Hematopoietic multipotent progenitor cell treated with erythropoietin and hydrocortisone succinate and interleukin-3 and kit ligand, for 4 days (in vitro differentiated cells): ENCODE measurements at regions not wholly inside any gene's neighbourhood (a gene's known extent, or its start where the extent isn't known, plus 50 kb on each side); places are given as distances from the start of the nearest gene placed in this dataset.
A peak's percentile ranks its signal among the peaks of the same experiment; 100 is the strongest.

Experiments
- DNase-seq: peaks from one replicate; pipeline ENCODE4 v3.0.0-alpha.2; 2015

DNA sequence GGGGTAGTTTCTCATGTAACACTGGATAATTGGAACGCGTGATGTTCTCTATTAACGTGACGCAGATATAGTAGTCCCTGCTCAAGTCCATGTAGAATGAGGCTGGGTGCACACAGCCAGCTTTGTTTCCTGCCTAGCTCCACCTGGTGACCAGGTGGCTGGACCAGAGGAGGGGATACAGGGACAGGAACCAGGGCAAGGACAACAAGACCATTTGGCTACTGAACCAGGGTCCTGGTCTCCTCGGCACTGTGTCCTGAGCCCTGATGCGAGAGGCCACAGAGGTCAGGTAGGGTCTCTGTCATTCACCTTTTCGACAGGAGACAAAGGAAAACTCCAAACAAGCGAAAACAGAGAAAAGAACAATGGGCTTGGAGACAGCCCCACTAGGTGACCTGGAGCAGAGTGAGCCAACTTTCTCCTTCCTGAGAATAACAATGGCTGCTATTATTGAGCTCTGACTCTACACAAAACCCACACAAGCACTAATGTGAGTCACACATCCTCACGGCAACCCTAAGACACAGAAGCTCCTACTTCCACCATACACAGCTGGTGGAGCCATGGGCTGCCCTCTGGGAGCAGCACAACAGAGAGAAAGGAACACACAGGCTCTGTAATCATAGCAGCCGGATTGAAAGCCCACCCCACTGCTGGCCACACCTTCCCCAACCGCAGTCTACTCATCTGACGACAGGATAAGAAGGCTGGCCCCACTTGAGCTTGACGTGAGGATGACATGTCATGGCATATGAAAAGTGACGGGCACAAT lies 67.3 kb upstream of the TEX51 start:
- no peak for DNase-seq

DNA sequence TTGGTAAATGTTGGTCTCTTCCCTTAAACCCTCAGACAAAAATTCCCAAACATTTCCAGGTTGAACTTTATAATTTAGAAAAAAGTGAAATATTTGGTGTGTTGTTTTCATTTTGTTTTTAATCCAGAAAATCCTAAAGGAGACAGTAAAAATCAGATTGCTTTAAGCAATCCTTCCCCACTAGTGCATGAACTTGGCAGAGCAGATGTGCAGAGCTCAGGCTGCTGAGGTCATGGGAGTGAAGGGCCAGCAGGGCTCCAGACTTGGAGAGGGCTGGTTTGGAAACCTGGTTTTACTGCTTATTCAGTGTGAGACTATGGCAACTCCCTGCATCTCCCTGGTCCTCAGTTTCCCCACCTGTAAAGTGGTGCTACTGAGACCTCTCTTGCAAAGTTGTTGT lies 66.7 kb upstream of the TEX51 start:
- DNase-seq: no peak

DNA sequence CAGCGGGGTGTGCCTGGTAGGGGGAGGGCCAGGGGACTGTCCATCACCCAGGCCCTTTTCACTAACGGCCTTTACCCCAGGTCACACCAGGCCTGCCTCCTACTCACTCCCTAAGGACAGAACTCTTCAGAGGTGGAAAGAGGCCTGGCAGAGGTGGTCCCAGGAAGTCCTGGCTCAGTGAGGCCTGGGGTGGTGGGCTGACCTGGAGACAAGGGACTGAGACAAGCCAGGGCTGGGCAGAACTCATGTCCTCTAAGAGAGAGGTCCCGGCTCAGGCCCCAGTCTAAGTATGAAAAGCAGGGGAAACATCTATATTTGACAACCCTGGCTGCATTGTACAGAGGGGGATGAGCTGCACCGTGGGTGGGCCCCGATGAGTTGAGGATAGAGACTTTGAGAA lies 65.9 kb upstream of the TEX51 start:
- DNase-seq: no peak

DNA sequence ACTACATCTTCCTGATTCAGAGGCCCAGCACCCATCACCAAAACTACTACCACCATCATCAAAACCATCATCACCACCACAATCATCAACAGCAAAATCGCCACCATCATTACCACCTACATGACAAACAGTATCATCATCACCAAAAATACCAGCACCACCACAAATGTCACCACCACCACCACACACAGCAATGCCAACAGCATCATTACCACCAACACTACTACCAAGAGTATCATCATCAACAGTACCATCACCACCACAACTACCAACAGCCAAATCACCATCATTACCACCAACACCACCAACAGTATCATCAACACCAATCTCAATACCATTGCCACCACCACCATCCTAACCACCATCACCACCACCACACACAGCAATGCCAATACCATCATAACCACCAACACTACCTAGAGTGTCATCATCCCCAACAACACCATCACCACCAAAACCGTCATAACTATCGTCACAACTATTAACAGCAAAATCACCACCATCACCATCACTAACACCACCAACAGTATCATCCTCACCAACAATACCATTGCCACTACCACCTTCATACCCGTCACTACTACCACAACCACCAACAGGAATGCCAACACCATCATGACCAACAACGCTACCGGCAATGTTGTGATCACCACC lies 64.6 kb upstream of the TEX51 start:
- DNase-seq: no peak

DNA sequence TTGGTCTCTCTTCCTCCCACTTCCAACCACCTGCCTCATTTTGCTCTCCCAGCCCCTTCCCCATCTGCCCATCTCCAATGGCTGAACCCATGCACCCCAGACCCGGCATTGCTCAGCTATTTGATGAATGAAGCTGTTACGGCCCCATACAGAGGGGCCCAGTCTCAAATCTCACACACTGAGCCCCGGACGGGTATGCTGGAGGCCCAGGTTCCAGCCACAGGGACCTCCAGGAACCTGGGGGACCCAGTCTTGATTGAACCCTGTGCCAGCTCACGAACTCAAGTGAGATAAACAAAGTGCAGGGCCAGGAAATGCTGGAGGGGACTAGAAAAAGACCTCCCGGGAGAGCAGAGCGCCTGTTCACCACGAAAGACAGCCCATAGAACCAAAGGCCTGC lies 63.4 kb upstream of the TEX51 start:
- no peak for DNase-seq

DNA sequence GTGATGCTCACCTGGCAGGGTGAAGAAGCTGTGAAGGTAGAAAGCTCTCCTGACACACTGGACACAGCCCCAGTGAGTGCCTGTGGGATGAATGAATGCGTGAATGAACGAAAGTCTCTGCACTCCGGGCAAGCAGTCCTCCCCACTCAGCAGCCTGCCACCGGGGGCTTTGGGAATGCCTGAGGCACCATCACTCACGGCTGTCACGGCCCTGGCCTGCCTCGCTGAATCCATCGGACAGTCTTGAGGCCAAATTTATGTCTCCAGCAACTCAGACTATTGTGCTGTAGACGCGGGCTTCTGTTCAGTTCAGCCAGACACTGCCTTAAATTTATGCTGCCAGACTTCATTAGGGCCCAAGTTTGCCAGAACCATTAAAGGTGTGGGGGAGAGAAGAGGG lies 62.9 kb upstream of the TEX51 start:
- DNase-seq: no peak

DNA sequence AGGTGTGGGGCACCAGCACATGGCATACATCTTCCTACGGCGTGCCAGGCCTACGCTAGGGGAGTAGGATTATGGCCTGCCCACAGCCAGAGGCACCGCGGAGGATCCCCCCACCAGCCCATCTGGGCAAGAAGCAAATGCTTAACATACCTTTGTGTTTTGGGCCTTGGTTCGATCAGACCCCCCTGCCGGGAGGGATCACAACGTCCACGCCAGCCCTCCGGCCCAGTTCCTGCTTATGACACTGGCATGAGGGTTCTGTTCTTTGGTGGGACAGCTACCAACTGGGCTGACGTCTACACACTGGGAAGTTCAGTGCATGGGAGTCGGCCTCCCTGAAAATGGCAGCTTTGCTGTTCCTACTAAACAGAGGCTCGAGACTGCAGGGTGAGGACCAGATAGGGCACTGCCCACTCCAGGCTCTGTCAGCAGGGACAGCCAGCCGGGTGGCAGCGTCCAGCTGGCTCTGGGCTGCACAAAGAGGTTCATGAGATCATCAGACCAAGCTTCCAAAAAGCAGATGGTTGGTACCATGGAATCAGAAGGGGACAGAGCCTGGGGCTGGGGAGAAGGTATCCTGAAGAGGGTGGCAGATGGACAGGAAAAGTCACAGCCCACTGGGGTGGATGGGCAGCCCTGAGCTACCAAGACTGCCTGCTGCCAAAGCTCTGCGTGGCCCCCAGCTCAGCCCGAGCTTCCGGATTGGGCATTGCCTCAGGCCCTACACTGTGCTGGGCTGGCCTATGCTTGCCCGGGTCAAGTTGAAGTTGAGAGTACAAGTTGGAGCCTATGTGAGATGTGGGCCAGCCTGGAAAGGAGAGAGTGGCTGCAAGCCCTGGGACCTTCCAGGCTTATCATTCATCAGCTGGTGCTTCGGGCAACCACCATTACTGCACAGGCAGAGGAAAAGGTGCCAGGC lies 61.7 kb upstream of the TEX51 start:
- DNase-seq: no peak

DNA sequence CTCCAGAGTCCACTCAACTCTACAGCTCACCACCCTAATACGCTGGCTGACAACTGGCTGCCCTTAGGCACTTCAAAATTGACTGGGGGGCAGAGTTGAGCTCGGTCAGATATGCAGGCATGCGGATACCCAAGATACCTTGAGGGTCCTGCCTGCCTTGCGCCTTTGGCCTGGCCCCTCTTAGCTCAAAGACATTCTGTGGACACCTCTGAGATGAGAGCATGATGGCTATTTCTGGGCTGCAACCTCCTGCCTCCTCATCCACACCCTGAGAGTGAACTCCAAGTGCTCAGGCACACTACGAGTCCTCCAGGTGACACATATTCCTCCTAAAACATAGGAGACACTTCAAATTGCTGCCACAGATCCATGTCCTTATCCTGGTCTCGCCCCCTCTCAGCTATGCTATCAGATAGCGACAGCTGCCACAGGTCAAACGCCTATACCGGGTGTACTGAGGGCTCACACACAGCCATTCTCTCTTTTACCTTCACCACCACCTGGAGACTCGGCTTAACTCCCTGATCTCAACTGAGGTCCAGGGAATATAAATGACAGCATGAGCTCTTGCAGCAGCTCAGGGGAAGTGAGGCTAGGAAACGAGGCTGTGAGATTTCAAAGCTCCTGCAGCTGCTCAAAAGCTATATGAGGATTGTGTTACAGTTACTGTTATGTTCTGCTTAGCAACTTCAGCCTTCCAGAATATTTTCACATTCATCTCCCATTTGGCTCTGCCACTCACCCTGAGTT lies 60.5 kb upstream of the TEX51 start:
- no peak for DNase-seq

DNA sequence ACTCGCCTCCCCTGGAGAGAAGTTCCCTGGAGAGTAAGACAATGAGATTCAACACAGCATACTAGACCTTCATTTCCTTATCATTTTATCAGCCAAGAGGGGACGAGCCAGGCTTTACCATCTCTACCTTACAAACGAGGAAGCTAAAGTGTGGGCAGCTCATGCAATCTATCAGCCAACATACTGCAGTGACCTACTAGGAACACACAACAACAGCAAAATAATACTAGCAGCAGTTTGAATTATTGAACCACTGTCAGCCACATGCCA lies 60.0 kb upstream of the TEX51 start:
- peak; percentile 16 for DNase-seq

DNA sequence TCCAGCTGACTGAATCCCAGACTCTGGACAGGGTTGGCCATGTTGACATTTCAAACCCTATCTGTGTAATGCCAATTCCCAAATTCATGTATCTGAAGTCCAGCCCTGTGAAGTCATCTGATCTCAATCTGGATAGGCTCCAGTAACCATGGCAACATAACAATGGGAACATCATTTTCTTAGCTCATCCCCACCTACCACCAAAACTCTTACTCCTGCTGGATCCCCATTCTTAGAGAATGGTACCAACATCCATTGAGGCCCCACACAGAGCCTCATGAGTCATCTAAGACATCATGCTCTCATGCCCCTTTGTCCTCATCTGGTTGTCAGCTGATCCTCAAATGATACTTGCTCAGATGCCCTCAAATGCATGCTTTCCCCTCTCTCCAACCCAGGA lies 58.9 kb upstream of the TEX51 start:
- no peak for DNase-seq

DNA sequence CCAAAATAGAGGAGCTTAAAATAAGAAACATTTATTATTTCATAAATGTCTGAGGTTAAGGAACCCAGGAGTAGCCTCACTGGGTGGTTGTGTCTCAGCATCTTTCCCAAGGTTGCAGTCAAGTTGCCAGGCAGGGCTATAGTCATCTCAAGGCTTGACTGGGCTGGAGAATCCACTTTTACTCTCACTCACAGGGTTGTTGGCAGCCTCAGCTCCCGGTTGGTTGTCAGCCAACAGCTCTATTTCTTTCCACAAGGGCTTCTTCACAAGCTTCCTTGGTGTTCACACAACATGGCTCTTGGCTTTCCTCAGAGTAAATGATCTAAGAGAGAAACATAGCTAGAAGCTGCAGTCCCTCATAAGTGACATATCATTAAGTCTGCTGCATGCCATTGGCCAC lies 55.6 kb upstream of the TEX51 start:
- no peak for DNase-seq

DNA sequence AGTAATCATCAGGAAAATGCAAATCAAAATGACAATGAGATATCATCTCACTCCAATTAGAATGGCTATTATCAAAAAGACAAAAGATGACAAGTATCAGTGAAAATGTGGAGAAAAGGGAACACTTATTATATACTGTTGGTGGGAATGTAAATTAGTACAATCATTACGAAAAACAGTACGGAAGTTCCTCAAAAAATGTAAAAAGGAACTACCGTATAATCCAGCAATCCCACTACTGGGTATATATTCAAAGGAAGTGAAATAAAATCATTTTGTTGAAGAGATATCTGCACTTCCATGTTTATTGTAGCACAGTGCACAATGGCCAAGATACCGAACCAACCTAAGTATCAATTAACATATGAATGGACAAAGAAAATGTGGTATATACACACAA lies 52.4 kb upstream of the TEX51 start:
- no peak for DNase-seq
